Right renal pelvis (tissue), 4 donors: ENCODE measurements at regions not wholly inside any gene's neighbourhood (a gene's known extent, or its start where the extent isn't known, plus 50 kb on each side); places are given as distances from the start of the nearest gene placed in this dataset.
A peak's percentile ranks its signal among the peaks of the same experiment; 100 is the strongest.

Experiments
- DNase-seq, 4 donors: peaks; one replicate each; pipeline ENCODE4 v3.0.0-alpha.2; 2013; ENCODE audit warnings: low read depth in 4 of 4, low spot score in 3 of 4, missing footprints in 1 of 4

DNA sequence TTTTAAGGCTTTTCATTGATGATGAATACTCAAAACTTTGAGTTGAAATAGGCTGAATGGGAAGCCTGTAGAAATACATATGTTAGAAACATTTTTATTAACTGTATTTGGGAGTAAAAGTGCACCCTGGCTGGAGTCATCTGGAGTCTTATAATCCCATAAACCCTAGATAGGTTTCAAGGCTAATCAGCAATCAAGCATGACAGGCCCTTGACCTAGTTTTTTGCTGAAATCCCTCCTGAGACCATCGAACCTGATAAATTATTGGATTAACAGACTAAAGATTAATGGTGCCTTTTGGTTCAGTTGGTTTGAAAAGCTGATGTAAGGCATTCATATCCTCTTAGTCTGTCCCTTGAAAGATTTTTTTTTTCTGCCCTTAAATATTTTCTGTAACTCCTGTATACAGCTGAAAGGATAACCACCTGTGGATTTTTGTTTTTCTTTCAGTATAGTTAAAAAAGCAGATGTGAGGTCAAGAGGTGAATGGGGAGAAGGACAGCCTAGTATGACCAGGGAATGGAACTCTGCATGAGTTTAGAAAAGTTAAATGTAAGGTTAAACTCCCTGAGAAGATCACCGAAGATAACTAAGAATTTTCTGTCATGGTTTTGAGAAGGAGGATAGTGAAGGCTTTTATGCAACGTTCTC, 69.4 kb upstream of the STXBP5L start:
- no peak for DNase-seq

DNA sequence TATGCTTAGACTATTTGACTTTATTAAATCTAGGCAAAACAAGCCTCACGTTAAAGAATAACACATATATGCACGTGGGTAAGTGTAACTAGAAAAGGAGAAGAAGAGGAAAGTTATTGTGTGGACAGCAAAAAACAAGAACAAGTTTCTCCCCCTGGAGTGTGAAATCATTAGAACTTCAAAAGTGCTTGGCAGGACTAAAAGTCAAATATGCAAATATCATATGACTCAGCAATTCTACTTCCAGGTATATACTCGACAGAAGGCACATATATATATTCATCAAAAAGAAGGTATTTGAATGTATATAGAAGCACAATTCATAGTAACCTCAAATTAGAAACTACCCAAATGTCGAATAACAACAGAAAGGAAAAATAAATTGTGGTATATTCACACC, 68.9 kb upstream of the STXBP5L start:
- no peak for DNase-seq

DNA sequence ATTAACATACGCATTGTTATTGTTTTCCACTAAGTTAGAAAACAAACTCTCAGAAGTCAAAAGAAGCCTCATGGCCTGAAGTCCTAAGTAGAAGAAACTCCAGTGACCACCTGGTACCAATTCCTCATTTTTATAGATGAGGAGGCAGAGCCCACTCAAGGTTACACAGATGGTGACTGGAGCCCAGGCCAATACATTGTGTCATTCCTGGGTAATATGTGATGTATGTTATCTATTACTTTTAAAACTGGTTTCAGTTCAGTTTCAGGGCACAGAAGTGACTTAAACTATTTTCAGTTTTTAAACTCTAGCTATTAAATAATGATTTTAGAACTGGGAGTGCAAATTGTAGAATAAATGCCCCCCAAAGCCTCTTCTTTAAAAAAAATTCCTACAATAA, 66.7 kb upstream of the STXBP5L start:
- no peak for DNase-seq

DNA sequence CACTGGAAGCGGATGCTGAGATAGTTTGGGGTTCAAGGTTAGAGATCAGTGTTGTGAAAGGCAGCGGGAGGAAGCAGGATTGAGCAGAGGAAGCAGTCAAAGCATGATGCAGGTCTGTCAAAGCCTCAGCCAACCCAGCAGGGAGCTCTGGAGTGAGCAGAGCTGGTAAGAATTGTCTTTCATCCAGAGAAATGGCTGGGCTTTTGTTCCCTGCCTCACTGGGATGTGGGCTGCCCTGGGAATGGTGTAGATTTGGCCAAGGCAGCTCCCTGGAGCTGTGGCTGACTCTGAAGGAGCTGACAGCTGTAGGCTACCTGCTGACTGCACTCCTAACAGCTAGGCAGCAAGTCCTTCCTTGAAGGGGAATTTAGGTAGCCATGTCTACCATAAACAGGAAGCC, 61.9 kb upstream of the STXBP5L start:
- DNase-seq, result no peak

DNA sequence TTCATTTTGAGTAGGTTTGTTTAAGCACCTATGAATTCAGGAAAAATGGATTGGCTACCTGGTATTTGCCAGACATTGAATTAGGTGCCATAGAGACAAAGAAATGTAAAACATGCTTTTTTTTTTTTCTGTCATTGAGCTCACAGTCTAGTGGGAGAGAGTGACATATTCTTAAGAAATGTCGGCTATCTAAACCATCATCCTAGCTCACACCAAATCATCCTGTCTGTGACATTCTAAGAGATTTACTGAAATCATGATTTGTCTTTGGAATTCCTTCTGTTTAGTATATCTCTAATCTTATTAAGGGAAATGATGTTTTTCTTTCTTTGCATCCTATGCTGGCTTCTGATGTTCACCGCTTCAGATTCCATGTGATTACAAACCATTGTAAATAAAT, 59.5 kb upstream of the STXBP5L start:
- no peak for DNase-seq

DNA sequence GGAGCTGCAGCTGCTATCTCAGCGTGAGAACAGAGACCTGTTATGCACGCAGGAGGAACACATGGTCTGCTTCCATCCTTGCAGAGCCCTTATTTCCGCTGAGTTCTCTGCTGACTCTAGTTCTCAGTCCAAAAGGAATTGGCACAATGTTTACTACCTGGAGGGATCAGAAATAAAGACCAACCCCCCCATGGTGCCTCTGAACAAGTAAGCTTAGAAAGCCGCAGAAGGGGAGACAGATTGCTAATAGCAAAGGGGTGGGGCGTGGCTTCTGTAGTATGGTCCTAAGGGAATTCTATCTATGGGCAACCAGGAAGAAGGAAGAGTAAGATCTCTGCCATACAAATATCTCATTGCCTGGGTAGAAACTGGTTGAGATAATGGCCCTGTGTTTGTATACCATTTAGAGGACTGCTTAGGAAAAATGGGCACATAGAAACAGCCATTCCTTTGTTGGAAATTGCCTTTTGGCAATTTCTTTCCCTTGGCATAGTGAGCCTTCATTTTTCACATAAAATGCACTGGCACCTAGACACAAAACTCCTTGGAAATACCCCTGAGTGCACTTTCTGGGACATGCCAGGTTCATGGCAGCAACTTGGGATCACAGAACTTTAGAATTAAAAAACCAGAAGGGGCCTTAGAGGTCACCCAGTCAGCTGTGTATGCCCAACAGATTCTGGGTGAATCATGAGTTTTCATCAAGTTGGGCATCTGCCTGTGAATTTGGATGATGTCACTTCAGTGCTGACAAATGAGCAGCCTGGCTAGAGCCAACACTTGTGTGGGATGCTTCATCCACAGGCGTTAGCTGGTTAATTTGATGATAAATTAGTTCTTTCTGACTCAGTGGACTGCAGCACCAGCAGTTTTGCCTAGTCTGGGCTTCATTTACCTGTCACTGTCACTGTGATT, 57.4 kb upstream of the STXBP5L start:
- no peak for DNase-seq

DNA sequence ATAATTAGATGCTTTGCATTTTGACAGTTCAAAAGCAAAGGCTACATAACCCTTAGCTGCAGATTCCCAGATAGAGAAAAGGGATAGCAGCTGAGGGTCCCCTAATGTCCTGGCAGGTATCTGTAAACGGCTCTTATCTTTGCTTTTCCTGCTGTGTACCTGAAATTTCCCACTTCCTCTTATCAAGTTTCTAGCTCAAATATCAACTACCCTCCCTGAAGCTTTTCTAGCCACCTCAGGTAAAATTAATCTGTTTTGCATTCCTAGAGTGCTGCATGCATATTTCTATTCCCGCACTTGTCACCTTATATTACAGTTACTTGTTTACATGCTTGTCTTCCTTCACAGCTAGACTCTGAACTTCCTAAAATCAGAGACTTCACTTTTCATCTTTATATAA, 55.6 kb upstream of the STXBP5L start:
- DNase-seq, result no peak

DNA sequence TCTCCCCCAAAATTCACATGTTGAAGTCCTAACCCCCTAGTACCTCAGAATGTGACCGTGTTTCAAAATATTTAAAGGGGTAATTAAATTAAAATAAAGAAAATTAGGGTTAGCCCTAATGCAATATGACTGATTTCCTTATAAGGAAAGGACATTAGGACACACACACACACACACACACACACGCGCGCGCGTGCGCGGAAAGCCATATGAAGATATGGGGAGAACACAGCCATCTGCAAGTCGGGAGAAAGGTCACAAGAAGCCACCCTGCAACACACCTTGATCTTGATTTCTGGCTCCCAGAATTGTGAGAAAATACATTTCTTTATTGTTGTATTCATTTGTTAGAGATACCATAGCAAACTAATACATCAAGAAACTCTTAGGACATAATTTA, 54.6 kb upstream of the STXBP5L start:
- DNase-seq, result no peak

DNA sequence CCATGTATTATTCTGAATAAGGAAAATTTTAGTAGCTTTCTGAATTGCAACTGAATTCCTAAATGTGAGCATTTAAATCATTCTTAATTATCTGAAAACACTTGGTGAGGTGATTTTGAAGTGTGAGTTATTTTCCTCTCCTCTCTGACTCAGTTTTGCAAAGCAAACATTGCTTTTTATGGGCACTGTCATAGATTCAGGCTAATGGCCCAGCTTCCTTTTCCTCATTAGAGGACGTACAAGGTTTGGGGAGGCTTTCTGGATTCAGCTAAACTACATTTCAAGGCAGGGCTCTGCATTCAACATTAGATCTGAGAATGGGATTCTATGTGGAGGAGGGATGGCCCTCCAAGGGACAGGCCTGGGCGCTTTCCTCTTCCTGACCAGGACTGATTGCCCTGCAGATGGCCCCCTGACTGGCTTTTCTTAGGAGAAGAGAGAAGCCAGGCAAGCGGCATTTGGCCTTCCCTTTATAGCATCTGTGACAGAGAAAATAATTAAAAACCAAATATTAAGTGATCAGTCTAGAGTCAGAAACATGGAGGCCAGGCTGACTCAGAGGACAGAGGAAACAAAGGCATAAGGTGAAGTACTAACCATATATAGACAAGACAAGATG, 53.0 kb upstream of the STXBP5L start:
- DNase-seq, result no peak

DNA sequence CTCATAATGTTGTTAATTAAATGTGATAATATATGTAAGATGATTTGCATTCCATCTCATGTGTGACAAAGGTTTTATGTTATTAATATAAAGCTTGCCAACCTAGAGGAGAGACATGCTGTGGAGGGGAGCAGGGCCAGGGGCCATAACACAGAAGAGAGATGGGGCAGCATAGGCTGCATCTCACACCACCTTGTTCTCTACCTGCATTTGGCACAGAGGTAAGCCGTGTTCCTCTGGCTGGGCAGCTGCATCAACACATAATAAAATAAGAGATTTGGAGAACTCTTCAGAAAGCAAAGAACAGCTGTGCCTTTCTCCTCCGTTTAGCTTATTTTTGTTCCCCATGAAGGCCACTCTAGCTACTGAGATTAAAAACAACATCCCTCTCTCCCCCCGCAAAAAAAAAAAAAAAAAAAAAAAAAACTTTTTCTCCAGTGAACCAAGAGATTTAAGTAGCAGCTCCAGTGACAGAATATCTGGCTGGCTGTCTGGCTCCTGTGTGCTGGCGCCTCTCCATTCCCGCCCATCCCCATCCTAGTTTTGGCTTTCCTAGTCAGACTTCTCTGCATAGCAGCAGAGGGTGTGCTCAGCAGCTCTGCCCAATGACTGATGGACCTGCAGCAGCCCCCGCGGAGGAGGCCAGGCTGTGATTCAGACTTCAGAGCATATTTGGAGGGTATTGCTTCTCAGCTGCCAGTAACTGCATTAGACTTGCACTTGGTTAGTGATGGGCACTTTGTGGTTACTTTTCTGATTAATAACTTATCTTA, 52.2 kb upstream of the STXBP5L start:
- DNase-seq, result peak in 2 of 4 donors; percentile 23 to 26
